ENCODE measurements at regions not wholly inside any gene's neighbourhood (a gene's known extent, or its start where the extent isn't known, plus 50 kb on each side); places are given as distances from the start of the nearest gene placed in this dataset.
"Not testable (repeated sequence)": the region's sequence is repeated elsewhere in the genome, so short reads cannot be mapped to it uniquely, and the experiment has no call there.

DNA sequence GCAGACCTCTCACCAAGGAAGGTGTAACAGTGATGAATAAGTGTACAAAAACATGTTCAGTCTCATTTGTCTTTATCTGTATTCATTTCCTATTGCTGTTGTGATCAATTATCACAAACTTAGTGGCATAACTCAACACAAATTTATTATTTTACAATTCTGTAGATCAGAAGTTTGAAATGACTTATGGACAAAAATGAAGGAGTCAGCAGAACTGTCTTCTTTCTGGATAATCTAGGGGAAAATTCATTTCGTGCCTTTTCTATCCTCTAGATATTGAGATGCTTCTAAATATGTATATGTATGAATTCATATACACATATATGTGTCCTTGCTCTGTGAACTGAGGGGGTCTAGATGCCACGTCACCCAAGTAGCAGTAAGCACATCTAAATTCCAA, 663.1 kb upstream of the MARCKS start:
- DNase-seq (ENCODE audit: low read depth in 2 of 2) = no peak

DNA sequence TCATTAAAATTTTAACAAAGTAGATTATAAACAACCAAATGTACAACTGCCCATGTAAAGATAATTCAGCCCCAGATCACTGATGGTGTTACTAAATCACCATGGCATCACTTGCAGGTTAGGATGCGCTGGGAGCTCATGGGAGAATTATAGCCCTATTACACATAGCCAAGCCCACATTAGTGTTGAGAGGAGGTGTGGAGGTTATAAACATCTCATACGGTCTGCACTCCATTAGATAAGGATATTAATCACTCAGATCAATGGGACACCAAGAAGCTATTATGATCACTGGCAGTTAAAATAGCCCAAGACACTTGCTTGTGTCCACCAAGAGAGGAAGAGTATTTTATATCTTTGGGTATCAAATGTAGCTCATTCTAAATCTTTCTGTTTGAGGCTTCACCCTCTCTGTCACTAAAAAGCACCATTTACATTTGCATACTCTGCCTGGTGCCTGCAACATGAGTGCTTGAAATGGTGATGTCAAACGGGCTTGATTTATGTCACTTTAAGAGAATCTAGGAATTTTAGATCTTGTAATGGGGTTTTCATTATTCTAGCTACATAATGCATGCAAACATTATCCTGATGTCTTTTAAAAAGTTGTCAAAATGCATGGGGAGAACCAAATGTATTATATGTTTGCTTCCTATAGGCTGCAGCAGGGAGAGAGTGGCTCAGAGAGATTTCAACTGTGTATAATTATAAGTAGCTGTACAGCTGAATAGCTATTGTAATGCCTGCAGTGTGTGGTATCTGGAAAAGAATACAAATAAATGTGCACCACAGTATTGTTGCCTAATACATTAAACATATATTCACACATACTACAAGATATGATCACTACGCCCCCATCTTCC, 654.1 kb upstream of the MARCKS start:
- no peak for DNase-seq (ENCODE audit: low read depth in 2 of 2)

DNA sequence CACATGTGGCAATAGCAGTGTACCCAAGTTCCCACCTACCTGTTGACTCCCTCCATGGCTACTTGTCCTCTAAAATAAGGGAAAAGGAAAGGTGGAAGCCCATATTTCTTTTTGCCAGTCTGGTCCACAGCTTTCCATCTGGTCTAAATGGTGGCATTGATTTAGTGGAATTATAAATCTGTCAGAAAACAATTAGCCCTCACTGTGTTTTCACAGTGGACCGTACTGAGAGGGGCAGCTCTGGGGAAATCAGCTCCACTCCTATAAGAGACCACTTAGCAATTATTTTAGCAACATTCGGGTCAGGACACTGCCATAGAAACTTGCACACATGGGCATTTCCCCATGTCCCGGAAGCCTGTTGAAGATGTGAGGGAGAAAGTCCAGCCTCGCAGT, 653.4 kb upstream of the MARCKS start:
- no peak for DNase-seq (ENCODE audit: low read depth in 2 of 2)

- no peak for DNase-seq (ENCODE audit: low read depth in 2 of 2)
Observed at GRCh38 chr6:113205553-113205952, 651.6 kb upstream of the MARCKS start.

DNA sequence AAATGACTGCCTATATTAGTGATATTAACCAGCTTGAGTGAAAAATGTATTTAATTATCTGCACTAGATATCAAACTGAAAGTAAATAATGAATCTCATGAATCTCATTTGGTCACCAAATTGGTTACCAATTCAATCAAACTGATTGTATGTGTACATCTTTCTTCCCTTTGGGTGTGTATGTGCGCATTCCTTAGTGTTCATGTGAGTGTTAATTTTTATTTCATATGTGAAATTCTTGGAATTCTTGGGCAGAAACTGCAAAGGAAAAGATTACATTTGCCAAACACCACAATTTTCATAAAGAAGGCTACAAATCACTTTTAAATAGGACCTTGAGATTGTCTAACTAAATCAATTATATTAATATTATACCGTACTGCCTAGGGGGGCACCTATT, 648.4 kb upstream of the MARCKS start:
- DNase-seq (ENCODE audit: low read depth in 2 of 2) = no peak

DNA sequence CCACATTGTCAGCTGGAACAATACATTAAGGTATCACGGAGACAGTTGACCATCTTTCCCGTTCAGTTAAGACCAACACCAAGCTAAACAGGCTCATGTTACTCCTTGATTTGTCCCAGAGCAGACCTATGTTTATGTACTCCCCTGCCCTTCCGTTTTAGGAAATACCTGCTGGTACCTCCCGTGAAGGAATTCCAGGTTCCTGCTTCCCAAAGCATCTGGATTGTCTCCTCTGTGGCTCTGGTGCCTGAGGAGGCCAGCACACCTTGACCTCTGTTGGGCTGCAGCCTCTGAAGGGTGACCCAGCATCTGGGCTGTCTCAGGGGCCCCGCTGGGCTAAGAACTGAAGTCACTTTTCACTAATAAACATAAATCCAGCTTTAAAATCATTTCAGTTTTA, 647.8 kb upstream of the MARCKS start:
- no peak for DNase-seq (ENCODE audit: low read depth in 2 of 2)

GRCh38 chr6:113211170-113211569, 646.0 kb upstream of the MARCKS start:
- no peak for DNase-seq (ENCODE audit: low read depth in 2 of 2)

DNA sequence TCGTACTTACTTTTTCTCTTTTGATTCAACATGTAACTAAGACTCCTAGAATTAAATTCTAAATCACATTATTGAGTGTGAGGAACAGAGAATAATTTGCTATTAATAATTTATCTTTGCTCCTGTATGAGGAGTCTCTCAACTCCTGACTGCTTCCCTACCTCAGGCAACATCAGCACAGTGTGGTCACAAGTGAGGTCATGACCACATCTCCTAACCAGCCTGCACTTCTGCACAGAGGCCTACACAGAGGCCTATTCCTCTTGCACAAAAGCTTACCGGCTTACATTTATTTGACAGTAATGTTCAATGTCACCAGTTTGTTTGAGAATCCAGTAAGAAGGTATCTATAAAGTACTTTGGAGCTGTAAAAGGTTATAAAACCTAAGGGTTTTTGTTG, 637.4 kb upstream of the MARCKS start:
- DNase-seq (ENCODE audit: low read depth in 2 of 2) = no peak

DNA sequence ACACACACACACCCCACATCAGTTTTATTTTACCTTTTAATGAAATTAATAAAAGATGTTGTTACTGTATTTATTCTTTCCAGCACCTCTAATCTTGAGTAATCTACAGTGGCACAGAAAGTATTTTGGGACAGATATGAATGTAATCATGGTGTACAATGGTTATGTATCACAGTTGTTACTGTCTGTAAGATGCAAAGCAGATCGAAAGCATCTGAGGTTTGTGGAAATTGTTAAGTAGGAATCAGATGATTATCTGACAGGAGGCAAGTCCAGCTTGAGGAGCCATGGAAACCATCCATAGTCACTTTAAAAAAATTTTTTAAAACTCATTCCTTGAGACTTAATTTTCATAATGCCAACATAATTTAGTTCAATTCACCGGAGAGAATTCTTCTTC, 636.3 kb upstream of the MARCKS start:
- no peak for DNase-seq (ENCODE audit: low read depth in 2 of 2)

DNA sequence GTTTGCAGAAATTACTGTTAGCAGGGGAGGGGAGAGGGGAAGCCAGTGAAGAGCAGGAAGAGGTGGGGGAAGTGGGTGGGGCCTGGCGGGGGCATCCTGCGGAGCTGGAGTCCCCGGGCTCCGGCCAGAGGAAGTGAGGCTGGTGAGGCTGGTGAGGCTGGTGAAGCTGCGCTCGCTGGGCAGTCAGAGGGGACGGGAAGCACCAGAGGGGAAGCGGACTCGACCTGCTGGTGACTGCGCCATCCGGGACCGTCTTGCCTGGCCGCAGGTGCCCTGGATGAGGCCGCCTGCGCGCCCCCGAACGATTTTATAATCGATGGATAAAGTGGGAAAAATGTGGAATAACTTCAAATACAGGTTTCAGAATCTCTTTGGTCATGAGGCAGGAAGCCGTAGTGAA, 635.3 kb upstream of the MARCKS start:
- DNase-seq (ENCODE audit: low read depth in 2 of 2) = no peak

- DNase-seq (ENCODE audit: low read depth in 2 of 2) = no peak
Observed at GRCh38 chr6:113246186-113246585, 611.0 kb upstream of the MARCKS start.

GRCh38 chr6:113248532-113248931, 608.6 kb upstream of the MARCKS start:
- no peak for DNase-seq (ENCODE audit: low read depth in 2 of 2)

DNA sequence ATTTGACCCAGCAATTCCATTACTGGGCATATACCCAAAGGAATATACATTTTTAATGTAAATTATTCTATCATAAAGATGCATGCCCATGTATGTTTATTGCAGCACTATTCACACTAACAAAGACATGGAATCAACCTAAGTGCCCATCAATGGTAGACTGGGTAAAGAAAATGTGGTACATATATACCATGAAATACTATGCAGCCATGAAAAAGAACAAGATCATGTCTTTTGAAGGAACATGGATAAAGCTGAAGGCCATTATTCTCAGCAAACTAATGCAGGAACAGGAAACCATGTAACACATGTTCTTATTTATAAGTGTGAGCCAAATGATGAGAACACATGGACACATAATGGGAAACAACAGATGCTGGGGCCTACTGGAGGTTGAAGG, 603.0 kb upstream of the MARCKS start:
- not testable (repeated sequence) for DNase-seq (ENCODE audit: low read depth in 2 of 2)

GRCh38 chr6:113258771-113259170, 598.4 kb upstream of the MARCKS start:
- no peak for DNase-seq (ENCODE audit: low read depth in 2 of 2)

GRCh38 chr6:113271437-113271836, 585.7 kb upstream of the MARCKS start:
- no peak for DNase-seq (ENCODE audit: low read depth in 2 of 2)

GRCh38 chr6:113276601-113277000, 580.5 kb upstream of the MARCKS start:
- DNase-seq (ENCODE audit: low read depth in 2 of 2) = no peak

- DNase-seq (ENCODE audit: low read depth in 2 of 2) = no peak
Observed at GRCh38 chr6:113277111-113277510, 580.0 kb upstream of the MARCKS start.

DNA sequence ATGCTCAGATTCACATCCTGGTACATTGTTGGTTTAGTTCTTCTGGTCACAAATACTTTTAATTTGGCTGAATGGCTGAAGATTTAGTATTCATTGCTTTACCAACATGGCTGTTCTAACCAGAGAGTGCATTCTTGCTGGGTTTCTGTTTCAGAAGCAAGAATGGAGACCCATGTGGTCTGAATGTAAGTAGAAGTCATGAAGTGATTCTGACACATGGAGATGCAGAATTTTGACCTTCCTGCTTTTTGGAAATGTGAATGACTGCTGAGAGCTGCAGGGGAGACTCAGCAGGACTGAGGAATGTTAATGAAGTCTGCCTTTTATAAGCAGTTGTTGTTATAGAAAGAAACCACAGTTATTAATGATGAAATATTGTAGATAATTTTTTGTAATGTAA, 576.1 kb upstream of the MARCKS start:
- DNase-seq (ENCODE audit: low read depth in 2 of 2) = no peak

GRCh38 chr6:113281431-113281830, 575.7 kb upstream of the MARCKS start:
- DNase-seq (ENCODE audit: low read depth in 2 of 2) = no peak

GRCh38 chr6:113287396-113287795, 569.7 kb upstream of the MARCKS start:
- no peak for DNase-seq (ENCODE audit: low read depth in 2 of 2)

DNA sequence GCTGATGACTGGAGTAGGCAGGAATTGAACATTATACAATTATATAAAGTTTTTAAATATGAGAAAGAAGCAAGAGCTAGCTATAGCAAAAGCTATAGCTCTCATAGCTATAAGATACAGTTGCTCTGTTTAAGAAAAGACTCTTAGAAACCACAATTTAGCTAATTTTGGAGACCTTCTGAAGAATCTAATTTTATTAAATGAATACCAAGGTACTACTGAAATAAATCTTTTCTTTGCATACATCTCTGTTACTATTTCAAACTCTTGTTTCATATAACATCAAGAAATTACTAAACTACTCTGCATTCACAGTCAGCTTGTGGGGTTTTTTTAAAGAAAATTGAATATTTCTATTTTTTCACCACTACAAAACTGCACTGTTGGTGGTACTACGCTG, 568.7 kb upstream of the MARCKS start:
- no peak for DNase-seq (ENCODE audit: low read depth in 2 of 2)

DNA sequence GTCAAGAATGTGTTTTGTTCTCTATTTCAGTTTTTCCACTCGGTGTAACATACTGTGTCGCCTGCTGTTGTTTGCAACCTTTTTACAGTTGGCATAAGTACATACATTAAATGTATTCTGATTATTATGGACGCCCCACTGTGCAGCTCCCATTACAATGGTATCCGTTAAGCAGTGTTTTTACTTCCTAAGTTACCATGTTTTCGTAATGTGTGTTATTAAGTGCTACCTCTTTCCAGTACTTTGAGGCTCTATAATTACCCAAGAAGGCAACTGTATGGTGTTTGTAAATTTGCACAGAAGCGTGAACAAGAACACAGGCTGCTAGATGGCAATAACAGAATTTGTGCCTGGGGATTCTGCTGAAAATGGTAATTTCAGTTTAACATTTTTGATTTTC, 568.0 kb upstream of the MARCKS start:
- DNase-seq (ENCODE audit: low read depth in 2 of 2) = no peak

DNA sequence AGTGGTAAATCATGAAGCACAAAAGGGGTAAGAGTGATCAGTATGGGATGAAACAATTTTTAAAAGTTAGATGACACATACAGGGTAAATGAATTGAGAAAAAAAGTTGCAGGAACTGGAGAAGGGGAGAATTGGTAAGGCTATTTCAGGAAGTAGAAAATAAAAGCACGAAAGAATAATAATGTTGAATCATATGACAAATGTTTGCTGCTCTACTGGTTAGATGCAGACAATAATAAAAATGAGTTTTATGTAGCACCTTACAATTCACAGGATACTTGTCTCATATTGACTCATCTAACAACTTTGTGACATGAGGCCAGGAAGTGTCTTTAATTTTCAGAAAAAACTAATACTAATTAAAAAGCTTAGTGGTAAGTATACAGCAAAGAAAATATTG, 566.5 kb upstream of the MARCKS start:
- DNase-seq (ENCODE audit: low read depth in 2 of 2) = no peak
